H1 (cell line): ENCODE measurements at regions not wholly inside any gene's neighbourhood (a gene's known extent, or its start where the extent isn't known, plus 50 kb on each side); places are given as distances from the start of the nearest gene placed in this dataset.

Source experiments
- CREB1 ChIP-seq: IDR thresholded peaks from 2 replicates; pipeline ENCODE4 v1.6.1; 2012; ENCODE audit warnings: inconsistent platforms
- EZH2 ChIP-seq: fragments of 200-600 bp; sonication (generic); IDR thresholded peaks from 2 replicates; pipeline ENCODE4 v1.7.1; 2012; ENCODE audit warnings: low read depth, mild to moderate bottlenecking, moderate library complexity, low read length, inconsistent platforms; ENCODE audit not compliant: severe bottlenecking

DNA sequence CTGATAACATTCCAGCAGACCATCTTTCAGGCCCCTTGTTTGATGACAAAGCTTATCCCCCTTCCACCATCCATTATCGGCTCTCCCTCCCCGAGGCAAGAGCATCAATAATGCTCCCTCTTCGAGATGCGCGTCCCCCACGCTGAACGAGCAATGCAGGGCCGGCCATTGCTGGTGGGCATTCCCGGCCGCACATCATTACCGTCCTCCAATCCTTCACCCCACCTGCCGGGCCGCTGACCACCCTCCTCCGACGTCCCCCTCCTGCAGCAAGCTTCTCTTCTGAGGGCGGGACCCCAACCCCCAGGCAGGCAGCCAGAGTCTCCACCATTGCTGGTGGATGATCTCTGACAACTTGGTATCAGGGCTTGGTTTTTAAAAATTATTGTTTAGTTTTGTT lies 208.6 kb downstream of the SMAD2 start (continued):
- TF ChIP-seq EZH2: no peak
- no peak for TF ChIP-seq CREB1
- TF ChIP-seq, all 59 proteins: peak for 0
